Liver (tissue), 3 donors: ENCODE measurements at regions not wholly inside any gene's neighbourhood (a gene's known extent, or its start where the extent isn't known, plus 50 kb on each side); places are given as distances from the start of the nearest gene placed in this dataset.

Experiments used
- ATF3 ChIP-seq: IDR thresholded peaks from 2 replicates; pipeline ENCODE4 v1.6.1; 2016; ENCODE audit warnings: antibody characterized with exemption
- CTCF ChIP-seq: fragments of 150-350 bp; IDR thresholded peaks from 2 replicates; pipeline ENCODE4 v1.5.1; 2017; ENCODE audit warnings: improper control_type of control experiment, low read depth, low read length; ENCODE audit not compliant: missing input control
- EGR1 ChIP-seq, 2 donors: IDR thresholded peaks; 2 replicates each; pipeline ENCODE4 v1.6.1; 2016 to 2018; ENCODE audit warnings: antibody characterized with exemption in 2 of 2, low read depth in 2 of 2
- FOXA1 ChIP-seq: IDR thresholded peaks from 2 replicates; pipeline ENCODE4 v1.6.1; 2016; ENCODE audit warnings: antibody characterized with exemption
- GABPA ChIP-seq, 2 donors: IDR thresholded peaks in 1 of 2; conservative IDR thresholded peaks in 1 of 2; 2 replicates each; pipeline ENCODE4 v1.6.1; 2016; ENCODE audit warnings: antibody characterized with exemption in 2 of 2, mild to moderate bottlenecking in 1 of 2, moderate library complexity in 1 of 2
- HNF4A ChIP-seq, 2 donors: conservative IDR thresholded peaks; 2 replicates each; pipeline ENCODE4 v1.6.1; 2016; ENCODE audit warnings: antibody characterized with exemption in 2 of 2, mild to moderate bottlenecking in 2 of 2
- HNF4G ChIP-seq: IDR thresholded peaks from 2 replicates; pipeline ENCODE4 v1.6.1; 2016; ENCODE audit warnings: antibody characterized with exemption
- JUND ChIP-seq, 2 donors: IDR thresholded peaks; 2 replicates each; pipeline ENCODE4 v1.6.1; 2016; ENCODE audit warnings: antibody characterized with exemption in 2 of 2
- MAX ChIP-seq: IDR thresholded peaks from 2 replicates; pipeline ENCODE4 v1.6.1; 2016; ENCODE audit warnings: antibody characterized with exemption
- RAD21 ChIP-seq, 2 donors: IDR thresholded peaks; 2 replicates each; pipeline ENCODE4 v1.6.1; 2016; ENCODE audit warnings: antibody characterized with exemption in 2 of 2, mild to moderate bottlenecking in 2 of 2
- SP1 ChIP-seq: IDR thresholded peaks from 2 replicates; pipeline ENCODE4 v1.6.1; 2018; ENCODE audit warnings: antibody characterized with exemption, mild to moderate bottlenecking
- TAF1 ChIP-seq: conservative IDR thresholded peaks from 2 replicates; pipeline ENCODE4 v1.6.1; 2016; ENCODE audit warnings: antibody characterized with exemption, mild to moderate bottlenecking
- YY1 ChIP-seq: IDR thresholded peaks from 2 replicates; pipeline ENCODE4 v1.6.1; 2016; ENCODE audit warnings: antibody characterized with exemption, mild to moderate bottlenecking
- donor health status: healthy.
- donor health status: healthy.

- TF ChIP-seq CTCF (no peak), EGR1 (IDR thresholded peaks at IDR 0.05; ENCODE audit: low read depth in 2 of 2) (peak in 1 of 2 donors; percentile 37), MAX (no peak), RAD21 (IDR thresholded peaks at IDR 0.05) (peak; percentile 25 to 44), HNF4A (conservative IDR thresholded peaks at IDR 0.05) (peak; percentile 35 to 63), YY1 (no peak), TAF1 (no peak), FOXA1 (no peak), ATF3 (no peak), GABPA (IDR thresholded peaks at IDR 0.05 in 1 of 2, conservative IDR thresholded peaks at IDR 0.05 in 1 of 2) (no peak), JUND (IDR thresholded peaks at IDR 0.05) (peak; percentile 54 to 88), HNF4G (no peak), SP1 (no peak)
Measured at GRCh38 chr10:78972160-78972946, 96.4 kb upstream of the ZMIZ1 start.
